ENCODE measurements at regions not wholly inside any gene's neighbourhood (a gene's known extent, or its start where the extent isn't known, plus 50 kb on each side); places are given as distances from the start of the nearest gene placed in this dataset.

GRCh38 chr18:57922885-57923284 is 119.8 kb upstream of the ATP8B1 start:
- TF ChIP-seq CTCF (IDR thresholded peaks at IDR 0.05; ENCODE audit: extremely low read depth, insufficient read depth, missing control alignments), result no peak
- no peak for DNase-seq (ENCODE audit: low spot score)
- in situ Hi-C loops (cut with MboI; ENCODE audit: low pct_unique_long_range_greater_than_20kb, low sequenced_read_pairs, unreplicated experiment), result no loop called here

- in situ Hi-C loops (cut with MboI; ENCODE audit: low pct_unique_long_range_greater_than_20kb, low sequenced_read_pairs, unreplicated experiment), result no loop called here
- no peak for DNase-seq (ENCODE audit: low spot score)
These were observed 118.6 kb upstream of the ATP8B1 start for GRCh38 chr18:57921708-57922107.

GRCh38 chr18:57920036-57920435 is 116.9 kb upstream of the ATP8B1 start:
- no peak for DNase-seq (ENCODE audit: low spot score)
- in situ Hi-C loops (cut with MboI; ENCODE audit: low pct_unique_long_range_greater_than_20kb, low sequenced_read_pairs, unreplicated experiment), result no loop called here
- TF ChIP-seq CTCF (IDR thresholded peaks at IDR 0.05; ENCODE audit: extremely low read depth, insufficient read depth, missing control alignments), result no peak

More at GRCh38 chr18:57921708-57922107, 118.6 kb upstream of the ATP8B1 start:
- no peak for TF ChIP-seq CTCF (IDR thresholded peaks at IDR 0.05; ENCODE audit: extremely low read depth, insufficient read depth, missing control alignments)

- in situ Hi-C loops (cut with MboI; ENCODE audit: low pct_unique_long_range_greater_than_20kb, low sequenced_read_pairs, unreplicated experiment), result no loop called here
These were observed 115.5 kb upstream of the ATP8B1 start for GRCh38 chr18:57918601-57919000.

GRCh38 chr18:57916684-57917083 is 113.6 kb upstream of the ATP8B1 start:
- TF ChIP-seq CTCF (IDR thresholded peaks at IDR 0.05; ENCODE audit: extremely low read depth, insufficient read depth, missing control alignments), result no peak
- no peak for DNase-seq (ENCODE audit: low spot score)
- in situ Hi-C loops (cut with MboI; ENCODE audit: low pct_unique_long_range_greater_than_20kb, low sequenced_read_pairs, unreplicated experiment), result no loop called here

More at GRCh38 chr18:57918601-57919000, 115.5 kb upstream of the ATP8B1 start:
- TF ChIP-seq CTCF (IDR thresholded peaks at IDR 0.05; ENCODE audit: extremely low read depth, insufficient read depth, missing control alignments), result no peak
- DNase-seq (ENCODE audit: low spot score), result no peak

GRCh38 chr18:57915865-57916582 is 112.9 kb upstream of the ATP8B1 start:
- DNase-seq (ENCODE audit: low spot score), result no peak
- in situ Hi-C loops (cut with MboI; ENCODE audit: low pct_unique_long_range_greater_than_20kb, low sequenced_read_pairs, unreplicated experiment), result no loop called here
- no peak for TF ChIP-seq CTCF (IDR thresholded peaks at IDR 0.05; ENCODE audit: extremely low read depth, insufficient read depth, missing control alignments)

Data from GM13977 (cell line).